ENCODE measurements at regions not wholly inside any gene's neighbourhood (a gene's known extent, or its start where the extent isn't known, plus 50 kb on each side); places are given as distances from the start of the nearest gene placed in this dataset.

DNA sequence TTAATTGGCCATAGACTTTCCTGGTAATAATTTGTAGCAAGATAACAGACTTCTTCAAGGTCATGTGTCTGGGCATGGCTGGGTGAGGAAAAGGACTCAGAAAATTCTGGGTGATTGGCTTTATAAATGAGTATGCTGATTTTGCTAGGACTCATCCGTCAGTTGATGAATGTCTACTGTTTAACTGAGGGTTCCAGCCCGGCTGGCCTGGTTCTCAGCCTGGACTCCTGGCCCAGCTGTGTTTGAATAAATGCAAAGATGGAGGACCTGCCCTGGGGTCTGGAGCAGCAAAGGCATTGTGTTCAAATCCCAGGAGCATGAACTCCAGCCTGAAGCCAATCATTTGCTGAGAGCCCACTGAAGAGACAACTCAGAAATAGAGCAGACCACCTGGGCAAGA lies 323.2 kb downstream of the LRFN2 start:
- TF ChIP-seq GABPA (IDR thresholded peaks at IDR 0.05; ENCODE audit: low read depth) (no peak), POLR2AphosphoS5 (IDR thresholded peaks at IDR 0.05; ENCODE audit: low read depth) (no peak), SPI1 (IDR thresholded peaks at IDR 0.05; ENCODE audit: borderline replicate concordance, low read depth) (no peak), REST (IDR thresholded peaks at IDR 0.05; ENCODE audit: insufficient replicate concordance, low read depth) (no peak)
- TF ChIP-seq, protein P1, sequence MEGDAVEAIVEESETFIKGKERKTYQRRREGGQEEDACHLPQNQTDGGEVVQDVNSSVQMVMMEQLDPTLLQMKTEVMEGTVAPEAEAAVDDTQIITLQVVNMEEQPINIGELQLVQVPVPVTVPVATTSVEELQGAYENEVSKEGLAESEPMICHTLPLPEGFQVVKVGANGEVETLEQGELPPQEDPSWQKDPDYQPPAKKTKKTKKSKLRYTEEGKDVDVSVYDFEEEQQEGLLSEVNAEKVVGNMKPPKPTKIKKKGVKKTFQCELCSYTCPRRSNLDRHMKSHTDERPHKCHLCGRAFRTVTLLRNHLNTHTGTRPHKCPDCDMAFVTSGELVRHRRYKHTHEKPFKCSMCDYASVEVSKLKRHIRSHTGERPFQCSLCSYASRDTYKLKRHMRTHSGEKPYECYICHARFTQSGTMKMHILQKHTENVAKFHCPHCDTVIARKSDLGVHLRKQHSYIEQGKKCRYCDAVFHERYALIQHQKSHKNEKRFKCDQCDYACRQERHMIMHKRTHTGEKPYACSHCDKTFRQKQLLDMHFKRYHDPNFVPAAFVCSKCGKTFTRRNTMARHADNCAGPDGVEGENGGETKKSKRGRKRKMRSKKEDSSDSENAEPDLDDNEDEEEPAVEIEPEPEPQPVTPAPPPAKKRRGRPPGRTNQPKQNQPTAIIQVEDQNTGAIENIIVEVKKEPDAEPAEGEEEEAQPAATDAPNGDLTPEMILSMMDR (IDR thresholded peaks at IDR 0.05; ENCODE audit: insufficient read depth, low read length): no peak
- DNase-seq (ENCODE audit: low read depth in 1 of 2, low spot score in 1 of 2): no peak
- Histone ChIP-seq H3K4me3 (replicated peaks; ENCODE audit: insufficient read depth, low read length) (no peak overlapping the region), H3K27me3 (ENCODE audit: insufficient read depth, poor library complexity, severe bottlenecking) (no peaks in the 10 kb centered on the region), H3K27ac (replicated peaks) (no peak overlapping the region)

DNA sequence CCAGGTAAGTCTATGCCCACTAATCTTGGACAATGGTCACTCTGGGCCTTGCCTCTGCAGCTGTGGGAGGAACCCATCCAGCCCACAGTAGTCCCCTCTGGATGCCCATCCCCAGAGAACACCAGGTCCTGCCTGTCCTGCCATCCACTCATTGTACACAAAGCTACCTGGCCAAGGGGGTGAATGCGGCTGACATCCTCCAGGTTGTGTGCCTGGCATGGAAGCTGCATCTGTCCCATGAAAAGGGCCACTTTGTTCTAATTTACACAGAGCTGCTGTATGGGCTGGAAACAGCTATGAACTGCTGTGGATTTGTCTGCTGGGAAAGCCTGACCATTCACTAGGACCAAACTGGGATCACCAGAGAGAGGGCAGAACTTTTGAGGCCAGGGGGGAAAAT lies 324.8 kb downstream of the LRFN2 start:
- H3K27me3 ChIP-seq (ENCODE audit: insufficient read depth, poor library complexity, severe bottlenecking): no peaks in the 10 kb centered on the region

DNA sequence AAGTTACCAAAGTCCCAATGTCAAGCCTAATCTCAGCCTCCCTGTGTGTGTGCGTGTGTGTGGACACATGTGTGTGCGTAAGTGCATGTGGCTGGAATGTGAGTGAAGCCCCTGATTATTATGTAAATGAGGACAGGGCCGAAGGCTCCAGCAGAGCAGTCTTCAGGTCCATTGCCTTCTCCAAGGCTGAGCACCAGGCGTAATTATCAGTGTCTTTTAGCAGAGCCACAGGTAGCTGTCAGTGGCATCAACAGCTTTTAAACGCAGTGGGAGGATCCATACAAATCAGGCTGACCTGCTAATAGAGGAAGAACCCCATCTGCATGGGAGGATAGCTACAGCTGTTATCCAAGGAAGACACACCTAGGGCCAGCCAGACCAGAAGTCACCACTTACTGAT lies 324.3 kb upstream of the MOCS1 start:
- no peak for DNase-seq (ENCODE audit: low read depth in 1 of 2, low spot score in 1 of 2)
- H3K27me3 ChIP-seq (ENCODE audit: insufficient read depth, poor library complexity, severe bottlenecking): no peaks in the 10 kb centered on the region
- no peak overlapping the region for H3K4me3 ChIP-seq (replicated peaks; ENCODE audit: insufficient read depth, low read length)
- no peak overlapping the region for H3K27ac ChIP-seq (replicated peaks)
- TF ChIP-seq GABPA (IDR thresholded peaks at IDR 0.05; ENCODE audit: low read depth): no peak
- TF ChIP-seq, protein P1 (IDR thresholded peaks at IDR 0.05; ENCODE audit: insufficient read depth, low read length): no peak
- TF ChIP-seq REST (IDR thresholded peaks at IDR 0.05; ENCODE audit: insufficient replicate concordance, low read depth): no peak
- no peak for TF ChIP-seq POLR2AphosphoS5 (IDR thresholded peaks at IDR 0.05; ENCODE audit: low read depth)
- no peak for TF ChIP-seq SPI1 (IDR thresholded peaks at IDR 0.05; ENCODE audit: borderline replicate concordance, low read depth)

More for the DNA sequence above, 324.8 kb downstream of the LRFN2 start:
- Histone ChIP-seq H3K27ac (replicated peaks) (no peak overlapping the region), H3K4me3 (replicated peaks; ENCODE audit: insufficient read depth, low read length) (no peak overlapping the region)
- TF ChIP-seq REST (IDR thresholded peaks at IDR 0.05; ENCODE audit: insufficient replicate concordance, low read depth) (no peak), GABPA (IDR thresholded peaks at IDR 0.05; ENCODE audit: low read depth) (no peak), SPI1 (IDR thresholded peaks at IDR 0.05; ENCODE audit: borderline replicate concordance, low read depth) (no peak), POLR2AphosphoS5 (IDR thresholded peaks at IDR 0.05; ENCODE audit: low read depth) (no peak)
- TF ChIP-seq, protein P1 (IDR thresholded peaks at IDR 0.05; ENCODE audit: insufficient read depth, low read length): no peak
- DNase-seq (ENCODE audit: low read depth in 1 of 2, low spot score in 1 of 2): no peak

Data from HL-60 (cell line).